ENCODE measurements at regions not wholly inside any gene's neighbourhood (a gene's known extent, or its start where the extent isn't known, plus 50 kb on each side); places are given as distances from the start of the nearest gene placed in this dataset.

DNA sequence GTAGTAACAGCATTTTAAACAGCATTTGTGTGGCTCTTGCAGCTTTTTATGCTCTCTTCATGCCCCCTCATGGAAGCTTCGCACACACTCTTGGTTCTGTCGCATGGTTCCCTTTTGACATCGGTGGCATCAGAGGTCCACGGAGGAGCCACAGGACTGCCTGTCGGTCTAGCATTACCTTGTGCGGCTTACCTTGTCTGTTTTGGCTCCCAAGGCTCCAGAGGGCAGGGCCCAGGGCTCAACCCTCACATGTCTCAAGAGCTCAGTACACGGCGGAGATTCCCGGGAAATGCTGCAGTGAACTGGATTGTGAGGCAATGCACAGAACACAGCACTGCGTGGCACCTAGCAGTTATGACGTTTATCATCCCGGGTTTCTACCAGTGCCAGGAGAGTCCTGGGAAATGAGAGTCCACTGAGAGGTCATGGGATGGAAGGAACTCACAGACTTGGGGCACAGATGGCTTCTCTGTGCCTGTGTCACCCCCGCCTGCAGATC lies 1015.8 kb downstream of the TBC1D22A start:
- H3K4me1 Mint-ChIP-seq = no peaks in the 10 kb centered on the region
- no peak overlapping the region for H3K4me3 Mint-ChIP-seq
- peaks cover 4% of the 10 kb centered on the region for H3K27me3 Mint-ChIP-seq
- peaks cover 0 to 3% (median 0%) of the 10 kb centered on the region in 3 donors for H3K9me3 Mint-ChIP-seq
- H3K27ac Mint-ChIP-seq = no peak overlapping the region
- no peaks in the 10 kb centered on the region for H3K36me3 Mint-ChIP-seq

DNA sequence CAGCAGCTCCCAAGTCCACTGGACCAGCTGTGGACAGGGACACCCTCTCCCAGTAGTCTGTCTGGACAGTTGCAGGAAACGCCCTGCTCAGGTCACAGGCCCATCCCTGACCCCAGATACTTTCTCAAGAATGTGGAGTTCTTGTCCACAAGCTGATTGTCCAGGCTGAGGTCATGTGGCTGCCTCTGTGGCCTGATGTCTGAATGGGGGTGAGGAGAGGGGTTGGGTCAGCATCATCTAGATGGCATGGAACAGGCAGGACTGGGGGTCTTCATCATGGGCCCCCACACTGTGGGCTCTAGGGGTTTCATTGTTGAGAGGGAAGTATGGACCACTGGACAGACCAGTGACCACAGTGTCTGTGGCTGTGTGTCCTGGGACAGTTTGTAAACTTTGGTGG lies 1015.0 kb downstream of the TBC1D22A start:
- H3K4me1 Mint-ChIP-seq = no peaks in the 10 kb centered on the region
- H3K9me3 Mint-ChIP-seq = peaks cover 0 to 3% (median 0%) of the 10 kb centered on the region in 3 donors
- H3K27me3 Mint-ChIP-seq = peaks cover 4% of the 10 kb centered on the region
- no peaks in the 10 kb centered on the region for H3K36me3 Mint-ChIP-seq
- H3K4me3 Mint-ChIP-seq = no peak overlapping the region
- no peak overlapping the region for H3K27ac Mint-ChIP-seq

DNA sequence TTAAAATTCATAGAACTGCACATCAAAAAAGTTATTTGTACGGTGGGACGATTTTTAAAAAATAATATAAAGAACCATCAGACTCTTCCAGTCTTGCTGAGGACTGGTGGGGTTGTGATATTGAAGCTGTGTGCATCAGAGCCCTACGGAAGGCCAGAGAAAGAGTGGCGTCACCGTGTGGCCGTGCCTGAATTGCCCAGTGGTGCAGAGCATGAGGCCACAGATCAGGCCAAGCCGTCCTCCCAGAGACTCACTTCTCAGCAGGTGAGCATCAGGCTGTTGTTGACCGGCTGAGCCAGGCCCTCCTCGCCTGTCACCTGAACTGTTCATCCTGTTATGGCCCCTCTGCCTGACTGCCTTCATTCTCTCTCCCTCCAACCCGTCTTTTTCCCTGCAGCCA lies 1013.9 kb downstream of the TBC1D22A start:
- Mint-ChIP-seq H3K27me3 (peaks cover 1% of the 10 kb centered on the region), H3K4me1 (no peaks in the 10 kb centered on the region), H3K4me3 (no peak overlapping the region), H3K27ac (no peak overlapping the region), H3K36me3 (no peaks in the 10 kb centered on the region), H3K9me3 (no peaks in the 10 kb centered on the region)

DNA sequence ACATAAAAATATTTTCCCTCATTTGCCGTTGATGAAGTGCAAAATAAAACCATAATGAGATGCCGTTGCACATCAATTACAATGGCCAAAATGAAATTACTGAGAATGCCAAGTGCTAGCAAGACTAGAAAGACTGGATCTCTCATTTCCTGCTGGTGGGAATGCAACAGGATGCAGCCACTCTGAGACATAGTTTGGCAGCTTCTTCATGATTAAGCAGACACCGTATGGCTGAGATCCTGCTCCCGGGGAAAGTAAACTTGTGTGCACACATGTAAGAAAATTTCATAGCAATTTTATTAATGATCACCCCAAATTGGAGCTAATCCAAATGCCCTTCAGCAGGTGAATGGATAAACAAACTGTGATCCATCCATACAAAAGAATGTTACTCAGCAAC lies 1013.2 kb downstream of the TBC1D22A start:
- Mint-ChIP-seq H3K27ac (no peak overlapping the region), H3K4me3 (no peak overlapping the region), H3K4me1 (no peaks in the 10 kb centered on the region), H3K9me3 (no peaks in the 10 kb centered on the region), H3K36me3 (no peaks in the 10 kb centered on the region), H3K27me3 (peaks cover 2% of the 10 kb centered on the region)

DNA sequence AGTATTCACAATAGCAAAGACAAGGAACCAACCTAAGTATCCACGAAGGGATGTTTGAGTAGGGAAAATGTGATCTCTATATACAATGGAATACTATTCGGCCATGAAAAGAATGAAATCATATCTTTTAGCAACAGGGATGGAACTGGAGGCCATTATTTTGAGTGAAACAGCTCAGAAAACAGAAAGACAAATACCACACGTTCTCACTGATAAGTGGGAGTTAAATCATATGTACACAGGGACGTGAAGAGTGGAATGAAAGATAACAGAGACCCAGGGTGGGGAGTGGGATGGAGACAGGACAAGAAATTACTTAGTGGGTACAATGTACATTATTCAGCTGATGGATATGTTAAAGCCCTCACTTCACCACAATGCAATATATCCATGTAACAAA lies 1012.7 kb downstream of the TBC1D22A start:
- peaks cover 2% of the 10 kb centered on the region for H3K27me3 Mint-ChIP-seq
- H3K9me3 Mint-ChIP-seq = no peaks in the 10 kb centered on the region
- H3K4me1 Mint-ChIP-seq = no peaks in the 10 kb centered on the region
- no peak overlapping the region for H3K4me3 Mint-ChIP-seq
- H3K27ac Mint-ChIP-seq = no peak overlapping the region
- no peaks in the 10 kb centered on the region for H3K36me3 Mint-ChIP-seq

DNA sequence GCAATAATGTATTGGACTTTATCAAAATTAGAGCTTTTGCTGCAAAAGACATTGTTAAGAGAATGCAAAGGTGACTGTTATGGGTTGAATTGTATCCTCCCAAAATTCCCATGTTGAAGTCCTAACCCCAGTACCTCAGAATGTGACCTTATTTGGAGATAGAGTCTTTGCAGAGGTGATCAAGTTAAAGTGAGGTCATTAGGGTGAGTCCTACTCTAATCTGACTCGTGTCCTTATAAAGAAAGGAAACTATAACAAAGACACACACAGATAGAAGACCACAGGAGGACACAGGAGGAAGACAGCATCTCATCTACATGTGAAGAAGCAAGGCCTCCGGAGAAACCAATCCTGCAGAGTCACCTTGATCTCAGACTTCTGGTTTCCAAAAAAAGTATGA lies 1011.2 kb downstream of the TBC1D22A start:
- Mint-ChIP-seq H3K4me1 (no peaks in the 10 kb centered on the region), H3K27me3 (peaks cover 2% of the 10 kb centered on the region), H3K36me3 (no peaks in the 10 kb centered on the region), H3K4me3 (no peak overlapping the region), H3K27ac (no peak overlapping the region), H3K9me3 (peaks cover 0 to 4% (median 0%) of the 10 kb centered on the region in 3 donors)

DNA sequence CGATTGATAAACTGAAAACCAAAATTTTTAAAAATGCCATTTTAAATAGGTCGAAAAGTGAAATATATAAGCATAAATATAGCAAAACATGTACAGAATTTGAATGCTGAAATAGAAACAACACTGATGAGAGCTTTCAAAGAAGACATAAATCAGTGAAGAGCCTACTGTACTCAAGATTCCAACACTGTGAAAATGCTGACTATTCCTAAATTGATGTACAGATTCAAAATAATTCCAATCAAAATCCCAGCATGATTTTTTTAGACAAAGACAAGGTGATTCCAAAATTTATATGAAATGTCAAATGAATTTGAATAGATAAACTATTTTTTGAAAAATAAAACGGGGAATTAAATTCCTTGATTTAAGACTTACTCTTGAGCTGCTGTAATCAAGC lies 1010.4 kb downstream of the TBC1D22A start:
- Mint-ChIP-seq H3K9me3 (peaks cover 0 to 6% (median 0%) of the 10 kb centered on the region in 3 donors), H3K27me3 (peaks cover 2% of the 10 kb centered on the region), H3K36me3 (no peaks in the 10 kb centered on the region), H3K4me3 (no peak overlapping the region), H3K27ac (no peak overlapping the region), H3K4me1 (no peaks in the 10 kb centered on the region)

DNA sequence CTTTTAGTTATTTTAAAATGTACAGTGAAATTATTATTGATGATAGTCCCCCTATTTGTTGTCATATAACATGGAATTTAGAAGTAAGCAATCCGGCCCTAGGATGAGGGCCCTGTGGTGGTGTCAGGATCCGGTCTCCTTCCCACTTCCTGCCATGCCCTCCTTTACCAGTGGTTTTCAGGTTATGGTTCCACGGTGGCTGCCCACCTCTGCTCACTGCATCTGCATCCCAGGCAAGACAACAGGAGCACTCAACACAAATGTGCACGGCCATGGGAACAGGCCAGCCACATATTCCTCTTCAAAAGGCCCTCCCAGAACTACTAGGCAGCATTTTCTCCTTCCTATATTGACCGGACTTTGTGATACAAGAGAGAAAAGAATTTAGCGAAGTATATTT lies 1007.2 kb downstream of the TBC1D22A start:
- Mint-ChIP-seq H3K9me3 (peaks cover 0 to 8% (median 0%) of the 10 kb centered on the region in 3 donors), H3K36me3 (no peaks in the 10 kb centered on the region), H3K4me1 (no peaks in the 10 kb centered on the region), H3K27ac (no peak overlapping the region), H3K4me3 (no peak overlapping the region), H3K27me3 (peaks cover 5% of the 10 kb centered on the region)

DNA sequence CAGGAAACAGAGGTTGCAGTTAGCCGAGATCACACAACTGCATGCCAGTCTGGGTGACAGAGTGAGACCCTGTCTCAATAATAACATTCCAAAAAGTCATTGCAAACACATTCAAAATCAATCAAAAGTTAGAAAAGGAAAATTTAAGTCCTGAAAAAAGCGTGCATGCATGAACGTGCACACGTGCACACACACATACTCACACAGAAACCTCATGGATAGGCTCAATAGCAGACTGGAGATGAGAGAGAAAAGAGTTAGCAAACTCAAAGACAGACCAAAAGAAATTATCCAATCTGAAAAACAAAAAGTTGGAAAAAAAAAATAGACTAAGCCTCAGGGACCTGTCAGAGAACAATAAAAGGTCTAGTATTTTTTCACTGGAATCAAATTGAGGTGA lies 1005.6 kb downstream of the TBC1D22A start:
- Mint-ChIP-seq H3K36me3 (no peaks in the 10 kb centered on the region), H3K4me3 (no peak overlapping the region), H3K27me3 (peaks cover 10% of the 10 kb centered on the region), H3K9me3 (peaks cover 0 to 13% (median 5%) of the 10 kb centered on the region in 3 donors), H3K4me1 (no peaks in the 10 kb centered on the region), H3K27ac (no peak overlapping the region)

DNA sequence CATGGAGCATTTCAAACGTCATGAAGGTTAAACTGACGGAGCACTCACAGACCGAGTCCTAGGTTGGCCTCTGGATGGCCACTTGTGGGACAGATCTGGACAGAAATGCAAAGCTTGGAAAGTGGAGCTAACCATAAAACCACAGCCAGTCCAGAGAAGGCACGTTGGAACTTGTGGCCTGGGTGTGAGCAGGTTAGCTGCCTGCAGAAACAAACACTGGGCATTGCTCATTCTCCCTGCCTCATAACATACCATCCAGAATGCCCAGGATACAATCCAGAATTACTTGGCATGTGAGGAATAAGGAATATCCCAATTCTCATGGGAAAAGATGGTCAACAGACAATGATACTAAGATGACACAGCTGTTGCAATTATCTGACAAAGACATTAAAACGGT lies 1005.0 kb downstream of the TBC1D22A start:
- H3K27me3 Mint-ChIP-seq = peaks cover 10% of the 10 kb centered on the region
- no peak overlapping the region for H3K4me3 Mint-ChIP-seq
- H3K4me1 Mint-ChIP-seq = no peaks in the 10 kb centered on the region

DNA sequence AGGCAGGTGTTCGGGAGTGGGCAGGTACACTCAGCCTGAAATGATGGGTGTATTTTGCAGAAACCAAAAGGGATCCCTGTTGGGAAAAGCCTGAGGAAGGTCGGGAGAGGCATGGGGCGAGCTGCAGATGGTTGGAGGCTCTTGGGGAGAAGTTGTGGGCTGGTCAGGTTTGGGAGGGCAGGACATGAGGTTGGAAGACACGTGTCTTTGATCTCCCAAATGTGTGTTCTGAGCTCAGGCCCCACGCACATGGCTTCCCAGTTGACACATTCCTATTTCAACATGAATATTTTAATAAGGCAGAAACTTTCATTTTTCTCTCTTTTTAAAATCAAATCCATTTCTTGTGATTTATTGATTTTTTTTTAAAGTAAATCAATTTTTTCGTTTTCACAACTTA lies 1003.3 kb downstream of the TBC1D22A start:
- peaks cover 0 to 13% (median 5%) of the 10 kb centered on the region in 3 donors for H3K9me3 Mint-ChIP-seq
- H3K4me1 Mint-ChIP-seq = no peaks in the 10 kb centered on the region

More for the DNA sequence above, 1005.0 kb downstream of the TBC1D22A start:
- Mint-ChIP-seq H3K27ac (no peak overlapping the region), H3K36me3 (no peaks in the 10 kb centered on the region), H3K9me3 (peaks cover 0 to 13% (median 5%) of the 10 kb centered on the region in 3 donors)

DNA sequence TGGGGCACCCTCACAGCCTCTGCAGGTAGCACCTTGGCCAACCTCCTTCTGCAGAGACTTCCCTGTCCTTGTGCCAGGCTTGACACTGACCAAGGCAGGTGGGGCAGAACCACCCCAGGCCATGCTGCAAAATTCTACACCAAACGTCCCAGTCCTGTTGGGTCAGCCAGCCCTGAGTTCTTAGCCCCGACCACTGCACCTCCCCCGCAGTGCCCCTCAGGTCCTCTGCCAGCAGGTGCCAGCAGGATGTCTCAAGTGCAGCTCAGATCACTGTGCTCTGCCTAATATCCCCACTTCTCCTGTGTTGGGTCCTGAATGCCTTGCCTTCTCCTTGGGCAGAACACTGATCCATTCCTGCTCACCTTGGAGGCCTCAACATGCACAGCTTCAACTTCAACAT lies 999.7 kb downstream of the TBC1D22A start:
- Mint-ChIP-seq H3K27me3 (peaks cover 8% of the 10 kb centered on the region), H3K27ac (no peak overlapping the region)

More for the DNA sequence above, 1003.3 kb downstream of the TBC1D22A start:
- no peaks in the 10 kb centered on the region for H3K36me3 Mint-ChIP-seq
- peaks cover 8% of the 10 kb centered on the region for H3K27me3 Mint-ChIP-seq
- H3K27ac Mint-ChIP-seq = peak overlapping the region in 1 of 3 donors; percentile 46
- H3K4me3 Mint-ChIP-seq = no peak overlapping the region

DNA sequence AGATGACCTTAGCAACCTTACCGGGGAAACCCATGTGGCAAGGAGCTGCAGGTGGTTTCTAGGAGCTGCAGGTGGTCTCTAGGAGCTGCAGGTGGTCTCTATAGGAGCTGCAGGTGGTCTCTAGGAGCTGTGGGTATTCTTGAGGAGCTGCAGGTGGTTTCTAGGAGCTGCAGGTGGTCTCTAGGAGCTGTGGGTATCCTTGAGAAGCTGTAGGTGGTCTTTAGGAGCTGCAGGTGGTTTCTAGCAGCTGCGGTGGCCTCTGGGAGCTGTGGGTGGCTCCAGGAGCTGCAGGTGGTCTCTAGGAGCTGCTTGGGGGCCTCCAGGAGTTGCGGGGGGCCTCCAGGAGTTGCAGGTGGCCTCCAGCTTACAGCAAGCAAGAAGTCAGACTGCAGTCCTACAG lies 997.5 kb downstream of the TBC1D22A start:
- H3K9me3 Mint-ChIP-seq = peaks cover 0 to 8% (median 7%) of the 10 kb centered on the region in 3 donors
- peaks cover 8% of the 10 kb centered on the region for H3K27me3 Mint-ChIP-seq
- no peaks in the 10 kb centered on the region for H3K4me1 Mint-ChIP-seq
- H3K4me3 Mint-ChIP-seq = no peak overlapping the region
- no peak overlapping the region for H3K27ac Mint-ChIP-seq
- no peaks in the 10 kb centered on the region for H3K36me3 Mint-ChIP-seq

More for the DNA sequence above, 999.7 kb downstream of the TBC1D22A start:
- Mint-ChIP-seq H3K4me3 (no peak overlapping the region), H3K9me3 (peaks cover 0 to 7% (median 5%) of the 10 kb centered on the region in 3 donors), H3K4me1 (no peaks in the 10 kb centered on the region), H3K36me3 (no peaks in the 10 kb centered on the region)

DNA sequence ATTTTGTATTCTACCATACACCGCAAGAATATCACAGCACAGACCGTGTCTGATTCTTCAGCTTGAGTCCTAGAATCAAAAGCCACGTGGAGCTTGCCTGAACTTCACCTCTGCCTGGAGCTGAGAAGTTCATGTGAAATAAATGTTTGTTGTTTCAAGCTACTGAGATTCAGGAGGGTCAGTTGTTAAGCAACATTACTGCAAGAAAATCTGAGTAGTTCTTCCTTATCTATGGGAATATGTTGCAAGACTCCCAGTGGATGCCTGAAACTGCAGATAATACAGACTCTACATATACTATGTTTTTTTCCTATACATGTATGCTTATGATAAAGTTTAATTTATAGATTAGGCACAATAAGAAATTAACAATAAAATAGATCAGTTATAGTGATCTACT lies 995.3 kb downstream of the TBC1D22A start:
- peaks cover 2% of the 10 kb centered on the region for H3K27me3 Mint-ChIP-seq
- peaks cover 0 to 10% (median 2%) of the 10 kb centered on the region in 3 donors for H3K9me3 Mint-ChIP-seq
- no peak overlapping the region for H3K4me3 Mint-ChIP-seq
- H3K27ac Mint-ChIP-seq = no peak overlapping the region
- no peaks in the 10 kb centered on the region for H3K36me3 Mint-ChIP-seq
- no peaks in the 10 kb centered on the region for H3K4me1 Mint-ChIP-seq

DNA sequence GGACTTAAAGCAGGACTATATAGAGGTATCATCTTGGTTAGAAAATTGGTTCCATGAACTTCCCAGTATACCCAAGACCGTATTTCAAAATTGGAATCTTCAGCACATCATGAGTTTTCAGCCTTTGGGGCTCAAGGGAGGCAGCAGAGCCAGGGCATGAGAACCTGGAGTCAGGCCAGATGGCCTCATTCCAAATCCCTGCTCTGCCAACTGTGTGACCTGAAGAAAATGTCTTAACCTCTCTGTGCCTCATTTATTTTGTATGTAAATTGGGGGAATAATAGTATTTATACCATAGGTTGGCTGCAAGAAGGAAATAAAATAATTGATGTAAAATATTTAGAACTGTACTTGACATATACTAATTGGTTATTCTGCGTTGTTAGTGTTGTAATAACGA lies 987.6 kb downstream of the TBC1D22A start:
- Mint-ChIP-seq H3K27me3 (peaks cover 2% of the 10 kb centered on the region), H3K9me3 (peaks cover 2 to 6% (median 2%) of the 10 kb centered on the region in 3 donors), H3K27ac (no peak overlapping the region), H3K36me3 (peaks cover 1% of the 10 kb centered on the region), H3K4me1 (no peaks in the 10 kb centered on the region), H3K4me3 (no peak overlapping the region)

DNA sequence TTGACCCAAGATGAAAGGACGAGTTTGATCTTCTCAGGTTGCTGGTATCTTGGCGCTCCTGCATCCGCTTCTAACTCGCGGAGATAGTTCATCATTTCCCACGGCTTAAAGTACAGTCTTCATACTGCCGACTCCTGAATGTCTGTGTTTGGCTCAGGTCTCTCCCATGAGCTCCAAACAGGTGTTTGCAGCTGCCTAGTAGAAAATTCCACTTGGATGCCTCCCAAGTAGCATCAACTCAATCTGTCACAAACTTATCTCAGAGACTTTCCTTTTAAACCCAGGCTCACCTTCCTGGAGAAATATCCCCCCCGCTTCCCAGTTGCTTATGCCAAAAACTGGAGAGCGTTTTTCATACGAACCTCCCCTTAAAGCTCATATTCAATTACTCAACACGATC lies 986.5 kb downstream of the TBC1D22A start:
- Mint-ChIP-seq H3K4me1 (no peaks in the 10 kb centered on the region), H3K36me3 (peaks cover 1% of the 10 kb centered on the region), H3K27ac (peak overlapping the region in 1 of 3 donors; percentile 75), H3K27me3 (peaks cover 1% of the 10 kb centered on the region), H3K4me3 (no peak overlapping the region), H3K9me3 (peaks cover under 1 to 2% (median 1%) of the 10 kb centered on the region in 3 donors)
